H1 (cell line): ENCODE measurements at regions not wholly inside any gene's neighbourhood (a gene's known extent, or its start where the extent isn't known, plus 50 kb on each side); places are given as distances from the start of the nearest gene placed in this dataset.

ENCODE experiments used
- CTCF ChIA-PET: fragments of 300-600 bp; sonication (Branson Sonifier 250); formaldehyde crosslinking; loops from one replicate; lab custom pipeline; 2021; ENCODE audit not compliant: partially characterized antibody; lab: Charles Lee
- POLR2A ChIA-PET: fragments of 300-600 bp; sonication (Branson Sonifier 250); formaldehyde crosslinking; loops from one replicate; lab custom pipeline; 2021; ENCODE audit warnings: inconsistent platforms; ENCODE audit not compliant: partially characterized antibody; lab: Charles Lee
- DNase-seq, 2 experiments: peaks; one replicate each; pipeline versions ENCODE4 v3.0.0 to v3.0.0-alpha.2; 2010 to 2022; ENCODE audit warnings: low spot score in 2 of 2, low read depth in 1 of 2, mixed read lengths in 1 of 2
- FAIRE-seq: peaks from 2 replicates; lab custom pipeline; 2011; peaks lifted over from hg19 to GRCh38; lab: Jason Lieb, UNC
- H2AFZ ChIP-seq: 2 replicates; pipeline ENCODE4 v1.8.1; 2012; ENCODE audit warnings: low read length, inconsistent platforms
- H2AK5ac ChIP-seq: 2 replicates; pipeline ENCODE4 v1.6.1; 2013; ENCODE audit warnings: low read depth, low read length
- H2BK120ac ChIP-seq: replicated peaks from 2 replicates; pipeline ENCODE3; 2013; ENCODE audit warnings: low read depth, low read length, inconsistent platforms
- H2BK12ac ChIP-seq: 2 replicates; pipeline ENCODE4 v1.6.1; 2013; ENCODE audit warnings: low read depth, low read length
- H2BK15ac ChIP-seq: 2 replicates; pipeline ENCODE4 v1.6.1; 2013; ENCODE audit warnings: low read length
- H2BK20ac ChIP-seq: 2 replicates; pipeline ENCODE4 v1.6.1; 2013; ENCODE audit warnings: low read length
- H2BK5ac ChIP-seq: 2 replicates; pipeline ENCODE4 v1.6.1; 2013; ENCODE audit warnings: low read depth, low read length
- H3K14ac ChIP-seq: 2 replicates; pipeline ENCODE4 v1.6.1; 2013; ENCODE audit warnings: inconsistent platforms; ENCODE audit not compliant: insufficient read length
- H3K18ac ChIP-seq: 2 replicates; pipeline ENCODE4 v1.6.1; 2013; ENCODE audit warnings: low read length; ENCODE audit errors: extremely low read depth
- H3K23ac ChIP-seq: 2 replicates; pipeline ENCODE4 v1.6.1; 2013; ENCODE audit warnings: inconsistent platforms; ENCODE audit not compliant: insufficient read length
- H3K23me2 ChIP-seq: 2 replicates; pipeline ENCODE4 v1.6.1; 2013; ENCODE audit warnings: low read depth, low read length
- H3K27ac ChIP-seq: 2 replicates; pipeline ENCODE4 v1.6.1; 2011; ENCODE audit warnings: low read depth, low read length, inconsistent platforms
- H3K27me3 ChIP-seq, 4 experiments: replicated peaks in 1 of 4; 1 replicate in 1 of 4; 2 replicates in 3 of 4; pipeline versions ENCODE4 v1.6.1 to v1.8.1; 2011 to 2013; ENCODE audit warnings: low read length in 3 of 4, mild to moderate bottlenecking in 3 of 4, inconsistent platforms in 2 of 4, mixed read lengths in 2 of 4, moderate library complexity in 1 of 4; ENCODE audit not compliant: control insufficient read depth in 3 of 4, insufficient read depth in 3 of 4; ENCODE audit errors: extremely low read depth in 1 of 4
- H3K36me3 ChIP-seq, 4 experiments: 2 replicates each; pipeline versions ENCODE4 v1.6.1 to v1.8.1; 2011 to 2013; ENCODE audit warnings: mild to moderate bottlenecking in 4 of 4, low read length in 3 of 4, moderate library complexity in 2 of 4, control low read depth in 1 of 4, inconsistent platforms in 1 of 4; ENCODE audit not compliant: insufficient read depth in 4 of 4, control insufficient read depth in 2 of 4
- H3K4ac ChIP-seq: replicated peaks from 2 replicates; pipeline ENCODE3; 2013; ENCODE audit warnings: low read length, low read depth, mixed read lengths, inconsistent platforms; ENCODE audit not compliant: insufficient read length
- H3K4me1 ChIP-seq, 4 experiments: replicated peaks in 1 of 4; 1 replicate in 1 of 4; 2 replicates in 3 of 4; pipeline versions ENCODE4 v1.6.1 to v1.8.1; 2011 to 2013; ENCODE audit warnings: low read length in 3 of 4, inconsistent platforms in 2 of 4, mixed read lengths in 1 of 4; ENCODE audit not compliant: insufficient read depth in 4 of 4, control insufficient read depth in 3 of 4
- H3K4me2 ChIP-seq, 2 experiments: 2 replicates each; pipeline versions ENCODE4 v1.6.1 to v1.8.1; 2011 to 2013; ENCODE audit warnings: low read depth in 2 of 2, low read length in 2 of 2, control low read depth in 1 of 2, inconsistent platforms in 1 of 2, mild to moderate bottlenecking in 1 of 2; ENCODE audit not compliant: insufficient read depth in 1 of 2
- H3K4me3 ChIP-seq, 4 experiments: fragments of 200-600, 300-600 bp in 1 of 4; sonication (generic), shearing (Covaris generic), sonication (Bioruptor Twin) in 1 of 4; 2 replicates each; pipeline versions ENCODE4 v1.5.1 to v1.8.1; 2011 to 2016; ENCODE audit warnings: low read length in 4 of 4, low read depth in 3 of 4, control low read depth in 2 of 4, inconsistent platforms in 2 of 4, mild to moderate bottlenecking in 2 of 4, mixed read lengths in 1 of 4, moderate library complexity in 1 of 4; ENCODE audit not compliant: insufficient read depth in 2 of 4; ENCODE audit errors: extremely low read depth in 1 of 4
- H3K56ac ChIP-seq: replicated peaks from 2 replicates; pipeline ENCODE3; 2013; ENCODE audit warnings: low read depth, mild to moderate bottlenecking, mixed read lengths, low read length, inconsistent platforms; ENCODE audit not compliant: insufficient read length
- H3K79me1 ChIP-seq: 2 replicates; pipeline ENCODE4 v1.6.1; 2013; ENCODE audit warnings: low read depth, low read length, control low read depth
- H3K79me2 ChIP-seq, 2 experiments: 2 replicates each; pipeline versions ENCODE4 v1.6.1 to v1.8.1; 2012 to 2013; ENCODE audit warnings: low read length in 2 of 2, mild to moderate bottlenecking in 2 of 2, inconsistent platforms in 1 of 2; ENCODE audit not compliant: insufficient read depth in 2 of 2, control insufficient read depth in 1 of 2
- H3K9ac ChIP-seq, 4 experiments: replicated peaks in 1 of 4; 1 replicate in 1 of 4; 2 replicates in 3 of 4; pipeline versions ENCODE4 v1.6.1 to v1.8.1; 2011 to 2013; ENCODE audit warnings: low read depth in 3 of 4, low read length in 3 of 4, control low read depth in 2 of 4, mild to moderate bottlenecking in 2 of 4, moderate library complexity in 2 of 4, inconsistent platforms in 1 of 4; ENCODE audit errors: extremely low read depth in 1 of 4
- H3K9me3 ChIP-seq, 2 experiments: 2 replicates each; pipeline versions ENCODE4 v1.6.1 to v1.8.1; 2012 to 2013; ENCODE audit warnings: mild to moderate bottlenecking in 2 of 2, moderate library complexity in 2 of 2, control low read depth in 1 of 2, inconsistent platforms in 1 of 2, low read depth in 1 of 2, low read length in 1 of 2, mixed read lengths in 1 of 2; ENCODE audit not compliant: insufficient read depth in 2 of 2
- H4K20me1 ChIP-seq, 2 experiments: replicated peaks in 1 of 2; 2 replicates each; pipeline versions ENCODE3 to v1.8.1; 2011 to 2013; ENCODE audit warnings: inconsistent platforms in 2 of 2, low read length in 2 of 2, mild to moderate bottlenecking in 1 of 2; ENCODE audit not compliant: insufficient read depth in 2 of 2, control insufficient read depth in 1 of 2
- H4K5ac ChIP-seq: 2 replicates; pipeline ENCODE4 v1.6.1; 2013; ENCODE audit warnings: low read length, low read depth, mixed read lengths, inconsistent platforms; ENCODE audit not compliant: insufficient read length
- H4K8ac ChIP-seq: 2 replicates; pipeline ENCODE4 v1.8.0; 2013; ENCODE audit warnings: mild to moderate bottlenecking, moderate library complexity, low read length, inconsistent platforms; ENCODE audit not compliant: insufficient read depth; ENCODE audit errors: extremely low read depth
- H4K91ac ChIP-seq: replicated peaks from 2 replicates; pipeline ENCODE3; 2013; ENCODE audit warnings: low read length, mixed read lengths, inconsistent platforms; ENCODE audit not compliant: insufficient read length
- BRCA1 ChIP-seq: IDR thresholded peaks from 2 replicates; pipeline ENCODE4 v1.6.1; 2012; ENCODE audit warnings: low read depth, low read length, improper control_type of control experiment
- HDAC2 ChIP-seq, 2 experiments: fragments of 300-600 bp in 1 of 2; sonication (generic) in 1 of 2; IDR thresholded peaks; 2 replicates each; pipeline ENCODE4 v1.6.1; 2011 to 2012; ENCODE audit warnings: low read depth in 2 of 2, low read length in 2 of 2, mild to moderate bottlenecking in 2 of 2, moderate library complexity in 2 of 2, borderline replicate concordance in 1 of 2, inconsistent platforms in 1 of 2
- NANOG ChIP-seq: IDR thresholded peaks from 2 replicates; pipeline ENCODE4 v1.6.1; 2011; ENCODE audit warnings: low read length, low read depth, mild to moderate bottlenecking, inconsistent platforms; ENCODE audit not compliant: insufficient read depth, poor library complexity, severe bottlenecking
- NRF1 ChIP-seq: IDR thresholded peaks from 2 replicates; pipeline ENCODE4 v1.6.1; 2011; ENCODE audit warnings: mild to moderate bottlenecking, low read depth, low read length, improper control_type of control experiment
- RBBP5 ChIP-seq: IDR thresholded peaks from 2 replicates; pipeline ENCODE4 v1.7.1; 2012; ENCODE audit warnings: low read depth, mild to moderate bottlenecking, inconsistent platforms, low read length, moderate library complexity, borderline replicate concordance
- SIRT6 ChIP-seq: IDR thresholded peaks from one replicate; pipeline ENCODE4 v1.7.1; 2012; ENCODE audit warnings: low read length, inconsistent platforms
- SP1 ChIP-seq: IDR thresholded peaks from 2 replicates; pipeline ENCODE4 v1.6.1; 2011; ENCODE audit warnings: low read depth, low read length
- TAF7 ChIP-seq: optimal IDR thresholded peaks from 2 replicates; pipeline ENCODE3; 2011; ENCODE audit warnings: low read depth, mild to moderate bottlenecking, inconsistent platforms, low read length, moderate library complexity, borderline replicate concordance
- WGBS, 2 experiments: shearing (Covaris generic) in 1 of 2; methylation state at CpG; one replicate each; pipeline versions ENCODE4 v1.1.6 to v1.1.7; 2013 to 2015; ENCODE audit warnings: low lambda C conversion rate in 2 of 2, mixed read lengths in 2 of 2, inconsistent platforms in 1 of 2, low coverage in 1 of 2, missing lambda C conversion rate in 1 of 2; ENCODE audit not compliant: insufficient replicate concordance in 2 of 2, insufficient coverage in 1 of 2, insufficient read length in 1 of 2; ENCODE audit errors: extremely low coverage in 1 of 2, missing lambda C conversion rate in 1 of 2; 5-methylcytosine and 5-hydroxymethylcytosine counted together

DNA sequence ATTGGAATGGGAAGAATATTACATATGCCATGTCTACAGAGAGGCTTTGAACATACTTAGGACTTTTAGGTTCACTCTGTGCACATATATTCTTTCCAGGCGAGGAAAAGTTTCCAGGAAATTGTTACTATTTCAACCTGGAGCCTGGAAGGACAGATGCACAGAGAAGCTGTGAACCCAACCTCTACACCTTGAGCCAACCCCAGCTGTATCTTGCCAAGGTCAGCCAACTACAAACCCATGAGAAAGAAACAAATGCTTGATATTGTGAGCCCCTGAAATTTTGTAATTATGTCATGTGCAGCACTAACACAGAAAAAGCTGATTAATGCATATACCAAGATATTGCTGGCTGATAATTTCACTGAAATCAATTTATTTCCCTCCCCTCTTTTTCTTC, 404.9 kb downstream of the GLRX3 start:
- Histone ChIP-seq H3K4ac (no peak overlapping the region), H2AFZ (no peak overlapping the region), H3K56ac (no peak overlapping the region), H3K27ac (no peak overlapping the region), H3K4me1 (peaks cover 0 to 5% (median 1%) of the 10 kb centered on the region in 4 experiments; a peak in 2 of 7 replicates), H2BK20ac (no peak overlapping the region), H3K9ac (no peak overlapping the region), H3K14ac (no peak overlapping the region), H3K4me3 (no peak overlapping the region), H3K4me2 (no peak overlapping the region), H4K20me1 (no peaks in the 10 kb centered on the region), H3K9me3 (no peaks in the 10 kb centered on the region), H3K36me3 (no peaks in the 10 kb centered on the region), H2BK5ac (no peak overlapping the region), H2BK15ac (no peak overlapping the region), H3K23me2 (no peaks in the 10 kb centered on the region; the same call in 1 of the 2 replicates), H4K8ac (no peak overlapping the region), H2BK120ac (no peak overlapping the region), H3K79me1 (no peaks in the 10 kb centered on the region), H3K27me3 (no peaks in the 10 kb centered on the region), H3K23ac (no peak overlapping the region), H2BK12ac (no peak overlapping the region), H2AK5ac (no peak overlapping the region), H4K91ac (no peak overlapping the region), H4K5ac (no peak overlapping the region), H3K18ac (no peak overlapping the region), H3K79me2 (no peaks in the 10 kb centered on the region)
- CTCF ChIA-PET: interaction anchor here (0.6 to 1.4 kb wide), 3 partner anchors 17 to 352 kb away, joined by 3 read pairs; no protein-coding TSS in a partner anchor
- POLR2A ChIA-PET: interaction anchor here (0.6 kb wide), 1 partner anchor 72 kb away, joined by 3 read pairs; no protein-coding TSS in a partner anchor
- TF ChIP-seq SIRT6: no peak
- no peak for TF ChIP-seq NRF1
- TF ChIP-seq TAF7: no peak
- TF ChIP-seq BRCA1: no peak
- TF ChIP-seq NANOG: no peak
- TF ChIP-seq HDAC2 (IDR thresholded peaks at IDR 0.05; ENCODE audit: borderline replicate concordance in 1 of 2, low read depth in 2 of 2, low read length in 2 of 2): no peak
- TF ChIP-seq SP1: no peak
- TF ChIP-seq RBBP5: no peak
- 94% methylated on average over 1 of the region's 1 CpG; no CpG with 5 or more reads in 1 of the 2 experiments for WGBS, 2 experiments
- no peak for DNase-seq
- no peak for FAIRE-seq
